IgD-negative memory B cell (primary cell): ENCODE measurements at regions not wholly inside any gene's neighbourhood (a gene's known extent, or its start where the extent isn't known, plus 50 kb on each side); places are given as distances from the start of the nearest gene placed in this dataset.

Source experiments
- H3K27ac Mint-ChIP-seq, 3 donors: one replicate each; pipeline ENCODE4 v1.8.0; 2020 to 2022; ENCODE audit warnings: mild to moderate bottlenecking in 3 of 3, mixed read lengths in 3 of 3, moderate library complexity in 1 of 3
- H3K27me3 Mint-ChIP-seq: one replicate; pipeline ENCODE4 v1.8.0; 2021; ENCODE audit warnings: mixed read lengths
- H3K36me3 Mint-ChIP-seq: one replicate; pipeline ENCODE4 v1.8.0; 2020; ENCODE audit warnings: mild to moderate bottlenecking, mixed read lengths
- H3K4me1 Mint-ChIP-seq, 3 donors: one replicate each; pipeline ENCODE4 v1.8.0; 2020 to 2022; ENCODE audit warnings: mixed read lengths in 3 of 3, mild to moderate bottlenecking in 1 of 3
- H3K4me3 Mint-ChIP-seq, 4 donors: one replicate each; pipeline ENCODE4 v1.8.0; 2020 to 2022; ENCODE audit warnings: mild to moderate bottlenecking in 4 of 4, mixed read lengths in 4 of 4, moderate library complexity in 3 of 4
- H3K9me3 Mint-ChIP-seq, 3 donors: one replicate each; pipeline ENCODE4 v1.8.0; 2020 to 2021; ENCODE audit warnings: mixed read lengths in 3 of 3, mild to moderate bottlenecking in 1 of 3

DNA sequence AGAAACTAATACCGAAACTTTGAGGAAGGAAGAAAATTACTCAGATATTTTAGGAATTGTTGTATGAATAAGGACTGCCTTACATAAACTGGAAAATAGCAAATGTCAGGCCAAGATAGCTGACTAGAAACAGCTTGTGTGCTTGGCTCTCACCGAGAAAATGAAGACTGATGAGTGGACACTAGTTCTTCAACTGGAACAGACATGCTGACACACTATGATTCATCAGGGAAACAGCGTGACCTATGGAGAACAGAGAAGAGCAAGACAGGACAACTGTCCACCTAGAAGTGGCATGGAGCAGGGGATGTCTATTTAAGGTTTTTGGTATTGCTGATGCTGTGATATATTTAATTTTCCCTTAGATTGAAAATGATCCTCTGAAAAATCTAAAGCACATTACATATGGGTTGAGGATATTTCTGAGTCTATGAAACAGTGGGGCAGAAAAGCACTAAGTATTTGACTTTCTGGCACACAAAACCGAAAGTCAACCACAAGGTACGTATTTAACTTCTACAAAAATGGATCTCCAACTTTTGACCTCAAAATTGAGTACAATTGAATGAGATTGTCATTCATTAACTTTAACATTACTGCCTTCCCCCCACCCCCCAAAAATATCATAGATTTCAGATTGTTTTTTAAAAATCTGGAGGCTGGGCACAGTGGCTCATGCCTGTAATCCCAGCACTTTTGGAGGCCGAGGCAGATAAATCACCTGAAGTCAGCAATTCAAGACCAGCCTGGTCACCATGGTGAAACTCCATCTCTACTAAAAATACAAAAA lies 863.2 kb downstream of the LRFN5 start:
- no peak overlapping the region for H3K27ac Mint-ChIP-seq
- peaks cover 0 to 3% (median 0%) of the 10 kb centered on the region in 3 donors for H3K4me1 Mint-ChIP-seq
- no peaks in the 10 kb centered on the region for H3K9me3 Mint-ChIP-seq
- no peaks in the 10 kb centered on the region for H3K36me3 Mint-ChIP-seq
- no peak overlapping the region for H3K4me3 Mint-ChIP-seq
- no peaks in the 10 kb centered on the region for H3K27me3 Mint-ChIP-seq

GRCh38 chr14:42460673-42461072 lies 854.0 kb downstream of the LRFN5 start:
- peaks cover 0 to 4% (median 0%) of the 10 kb centered on the region in 3 donors for H3K9me3 Mint-ChIP-seq
- no peaks in the 10 kb centered on the region for H3K36me3 Mint-ChIP-seq
- H3K27ac Mint-ChIP-seq = no peak overlapping the region
- H3K27me3 Mint-ChIP-seq = no peaks in the 10 kb centered on the region
- H3K4me1 Mint-ChIP-seq = no peaks in the 10 kb centered on the region
- H3K4me3 Mint-ChIP-seq = no peak overlapping the region

DNA sequence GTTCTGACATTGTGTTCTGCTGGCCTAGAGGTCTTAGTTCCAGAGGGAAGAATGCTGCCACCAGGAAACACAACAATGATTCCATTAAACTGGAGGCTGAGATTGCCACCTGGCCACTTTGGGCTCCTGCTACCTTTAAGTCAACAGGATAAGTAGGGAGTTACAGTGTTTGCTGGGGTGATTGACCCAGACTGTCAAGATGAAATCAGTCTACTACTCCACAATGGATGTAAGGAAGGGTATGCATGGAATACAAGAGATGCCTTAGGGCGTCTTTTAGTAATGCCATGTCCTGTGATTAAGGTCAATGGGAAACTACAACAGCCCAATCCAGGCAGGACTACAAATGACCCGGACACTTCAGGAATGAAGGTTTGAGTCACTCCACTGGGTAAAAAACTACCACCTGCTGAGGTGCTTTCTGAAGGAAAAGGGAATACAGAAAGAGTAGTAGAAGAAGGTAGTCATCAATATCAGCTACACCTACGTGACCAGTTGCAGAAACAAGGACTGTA lies 852.6 kb downstream of the LRFN5 start:
- Mint-ChIP-seq H3K9me3 (peaks cover 0 to 4% (median 0%) of the 10 kb centered on the region in 3 donors), H3K27ac (no peak overlapping the region), H3K27me3 (no peaks in the 10 kb centered on the region), H3K4me3 (no peak overlapping the region), H3K4me1 (no peaks in the 10 kb centered on the region), H3K36me3 (no peaks in the 10 kb centered on the region)

GRCh38 chr14:42441615-42442014 lies 834.9 kb downstream of the LRFN5 start:
- no peaks in the 10 kb centered on the region for H3K27me3 Mint-ChIP-seq
- peaks cover 3% of the 10 kb centered on the region for H3K36me3 Mint-ChIP-seq
- peaks cover 0 to 8% (median 8%) of the 10 kb centered on the region in 3 donors for H3K4me1 Mint-ChIP-seq
- no peak overlapping the region for H3K27ac Mint-ChIP-seq
- no peak overlapping the region for H3K4me3 Mint-ChIP-seq
- no peaks in the 10 kb centered on the region for H3K9me3 Mint-ChIP-seq

DNA sequence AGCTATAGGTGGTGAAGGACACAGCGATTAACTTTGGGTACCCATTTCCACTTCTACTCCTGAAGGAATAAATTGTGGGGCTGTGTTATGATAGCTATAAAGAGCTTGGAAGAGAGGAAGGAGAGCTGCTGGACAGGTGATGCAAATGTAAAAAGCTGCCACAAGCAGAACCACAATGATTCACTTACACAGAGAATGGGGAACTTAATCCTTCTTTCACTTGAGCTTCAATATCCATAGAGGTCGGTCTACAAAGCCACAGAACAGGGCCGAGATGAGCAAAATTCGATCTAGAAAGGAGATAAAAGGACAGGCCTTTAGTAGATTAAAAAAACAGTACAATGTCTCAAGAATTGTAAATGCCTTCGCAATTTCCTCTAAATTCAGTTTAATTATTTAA lies 831.1 kb downstream of the LRFN5 start:
- peaks cover 3% of the 10 kb centered on the region for H3K36me3 Mint-ChIP-seq
- peaks cover 0 to 8% (median 8%) of the 10 kb centered on the region in 3 donors for H3K4me1 Mint-ChIP-seq
- no peaks in the 10 kb centered on the region for H3K27me3 Mint-ChIP-seq
- H3K4me3 Mint-ChIP-seq = no peak overlapping the region
- no peak overlapping the region for H3K27ac Mint-ChIP-seq
- no peaks in the 10 kb centered on the region for H3K9me3 Mint-ChIP-seq

GRCh38 chr14:42429401-42429800 lies 822.7 kb downstream of the LRFN5 start:
- H3K9me3 Mint-ChIP-seq = peaks cover 0 to 6% (median 3%) of the 10 kb centered on the region in 3 donors
- peak overlapping the region in 1 of 4 donors; percentile 77 for H3K4me3 Mint-ChIP-seq
- peaks cover 10 to 21% (median 13%) of the 10 kb centered on the region in 3 donors for H3K4me1 Mint-ChIP-seq
- H3K36me3 Mint-ChIP-seq = no peaks in the 10 kb centered on the region
- no peaks in the 10 kb centered on the region for H3K27me3 Mint-ChIP-seq
- peak overlapping the region; percentile 7 to 76 (median 45) for H3K27ac Mint-ChIP-seq

GRCh38 chr14:42428996-42429395 lies 822.3 kb downstream of the LRFN5 start:
- Mint-ChIP-seq H3K9me3 (peaks cover 0 to 6% (median 3%) of the 10 kb centered on the region in 3 donors), H3K4me1 (peaks cover 10 to 21% (median 13%) of the 10 kb centered on the region in 3 donors), H3K4me3 (peak overlapping the region in 1 of 4 donors; percentile 77), H3K27me3 (no peaks in the 10 kb centered on the region), H3K36me3 (no peaks in the 10 kb centered on the region), H3K27ac (peak overlapping the region; percentile 7 to 76 (median 45))

DNA sequence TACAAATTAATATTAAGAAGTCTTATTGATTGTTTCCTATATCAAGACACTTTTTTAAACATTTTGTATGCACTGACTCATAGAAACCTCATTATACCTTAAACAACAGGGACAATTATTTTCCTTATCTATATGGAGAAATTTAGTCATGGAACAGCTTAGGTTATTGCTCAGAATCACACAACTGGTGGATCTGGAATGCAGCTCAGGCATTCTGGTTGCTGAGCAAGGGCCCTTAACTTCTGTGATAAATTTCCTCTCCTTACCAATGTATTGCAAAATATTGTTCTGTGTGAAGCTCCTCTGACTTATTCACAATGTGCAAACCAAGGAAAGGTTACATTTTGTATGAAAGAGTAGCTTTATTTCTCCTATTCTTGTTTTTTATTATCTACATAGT lies 817.8 kb downstream of the LRFN5 start:
- Mint-ChIP-seq H3K4me1 (peaks cover 10 to 20% (median 11%) of the 10 kb centered on the region in 3 donors), H3K27me3 (no peaks in the 10 kb centered on the region), H3K9me3 (peaks cover 0 to 2% (median 0%) of the 10 kb centered on the region in 3 donors), H3K36me3 (no peaks in the 10 kb centered on the region), H3K4me3 (no peak overlapping the region), H3K27ac (no peak overlapping the region)

GRCh38 chr14:42421377-42422078 lies 814.9 kb downstream of the LRFN5 start:
- H3K4me1 Mint-ChIP-seq = peaks cover 2 to 8% (median 5%) of the 10 kb centered on the region in 3 donors
- H3K4me3 Mint-ChIP-seq = no peak overlapping the region
- H3K36me3 Mint-ChIP-seq = no peaks in the 10 kb centered on the region
- no peak overlapping the region for H3K27ac Mint-ChIP-seq
- H3K27me3 Mint-ChIP-seq = no peaks in the 10 kb centered on the region
- H3K9me3 Mint-ChIP-seq = peaks cover 0 to 2% (median 0%) of the 10 kb centered on the region in 3 donors

GRCh38 chr14:42420071-42420470 lies 813.4 kb downstream of the LRFN5 start:
- Mint-ChIP-seq H3K4me1 (peaks cover 0 to 5% (median 5%) of the 10 kb centered on the region in 3 donors), H3K4me3 (no peak overlapping the region), H3K27me3 (no peaks in the 10 kb centered on the region), H3K9me3 (peaks cover 0 to 2% (median 0%) of the 10 kb centered on the region in 3 donors), H3K36me3 (no peaks in the 10 kb centered on the region), H3K27ac (no peak overlapping the region)

DNA sequence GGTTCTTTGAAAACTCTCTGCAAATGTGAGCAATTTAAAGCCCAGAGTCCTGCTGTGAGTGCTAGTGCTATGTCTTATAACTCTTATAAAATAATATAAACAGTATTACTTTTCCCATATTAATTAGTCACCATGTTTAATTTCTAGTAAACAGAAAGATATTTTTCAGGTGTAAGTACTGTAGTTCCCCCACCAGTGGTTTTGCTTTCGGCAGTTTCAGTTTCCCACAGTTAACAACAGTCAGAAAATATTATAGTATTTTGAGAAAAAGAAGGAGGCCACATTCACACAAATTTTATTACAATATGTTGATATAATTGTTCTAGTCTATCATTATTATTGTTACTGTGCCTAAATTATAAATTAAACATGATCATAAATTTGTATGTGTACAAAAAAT lies 800.5 kb downstream of the LRFN5 start:
- H3K27ac Mint-ChIP-seq = no peak overlapping the region
- H3K27me3 Mint-ChIP-seq = no peaks in the 10 kb centered on the region
- peaks cover 3% of the 10 kb centered on the region for H3K36me3 Mint-ChIP-seq
- H3K4me3 Mint-ChIP-seq = no peak overlapping the region
- H3K9me3 Mint-ChIP-seq = peaks cover 0 to 1% (median 0%) of the 10 kb centered on the region in 3 donors
- peaks cover 5 to 10% (median 5%) of the 10 kb centered on the region in 3 donors for H3K4me1 Mint-ChIP-seq

- Mint-ChIP-seq H3K36me3 (no peaks in the 10 kb centered on the region), H3K4me1 (peaks cover 5 to 9% (median 6%) of the 10 kb centered on the region in 3 donors), H3K4me3 (peak overlapping the region in 1 of 4 donors; percentile 41), H3K27ac (peak overlapping the region in 1 of 3 donors; percentile 45), H3K9me3 (no peaks in the 10 kb centered on the region), H3K27me3 (no peaks in the 10 kb centered on the region)
Measured at GRCh38 chr14:42391146-42391834, 784.6 kb downstream of the LRFN5 start.

DNA sequence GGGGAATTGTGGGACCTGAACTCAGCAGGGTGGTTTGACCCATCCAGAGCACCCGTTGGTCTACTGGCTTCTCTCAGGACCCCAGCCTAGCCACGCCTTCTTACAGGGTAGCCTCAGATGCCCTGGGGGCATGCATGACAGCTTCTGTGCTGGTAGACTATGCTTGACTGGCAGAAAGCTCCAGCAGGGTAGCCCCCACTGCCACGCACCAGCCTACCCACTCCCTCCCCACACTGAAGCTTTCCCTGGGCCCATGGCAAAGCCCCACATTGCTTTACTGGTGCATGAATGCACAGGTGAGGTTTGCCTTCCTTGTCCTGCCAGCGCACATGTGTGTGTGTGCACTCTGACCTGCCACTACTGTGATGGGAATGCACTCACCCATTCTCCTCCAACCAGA lies 772.2 kb downstream of the LRFN5 start:
- H3K4me3 Mint-ChIP-seq = no peak overlapping the region
- no peaks in the 10 kb centered on the region for H3K27me3 Mint-ChIP-seq
- H3K36me3 Mint-ChIP-seq = no peaks in the 10 kb centered on the region
- peaks cover 0 to under 1% (median 0%) of the 10 kb centered on the region in 3 donors for H3K4me1 Mint-ChIP-seq
- H3K27ac Mint-ChIP-seq = no peak overlapping the region
- H3K9me3 Mint-ChIP-seq = no peaks in the 10 kb centered on the region

GRCh38 chr14:42378274-42378673 lies 771.6 kb downstream of the LRFN5 start:
- Mint-ChIP-seq H3K27ac (no peak overlapping the region), H3K27me3 (no peaks in the 10 kb centered on the region), H3K36me3 (no peaks in the 10 kb centered on the region), H3K4me1 (peaks cover 0 to 3% (median 0%) of the 10 kb centered on the region in 3 donors), H3K4me3 (no peak overlapping the region), H3K9me3 (no peaks in the 10 kb centered on the region)

DNA sequence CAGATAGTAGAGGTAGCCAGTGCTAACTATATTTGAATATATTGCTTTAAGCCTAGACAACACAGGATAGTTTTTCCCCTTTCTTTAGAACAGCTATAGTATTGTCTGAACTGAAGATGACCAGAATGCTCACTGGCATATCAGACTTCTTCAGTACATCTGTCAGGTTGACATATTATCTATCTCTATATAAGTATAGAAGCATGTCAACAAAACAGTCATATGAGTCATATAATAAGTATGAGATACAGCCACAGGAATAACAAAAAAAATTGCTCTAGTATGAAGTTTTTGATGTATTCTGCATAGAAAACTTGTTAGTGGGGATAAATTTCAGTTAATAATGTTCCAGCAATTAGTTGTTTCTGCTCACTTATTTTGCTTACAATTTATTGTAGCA lies 767.7 kb downstream of the LRFN5 start:
- Mint-ChIP-seq H3K36me3 (no peaks in the 10 kb centered on the region), H3K9me3 (no peaks in the 10 kb centered on the region)

More for the DNA sequence above, 767.7 kb downstream of the LRFN5 start:
- Mint-ChIP-seq H3K27me3 (no peaks in the 10 kb centered on the region), H3K27ac (no peak overlapping the region), H3K4me1 (peaks cover 0 to 5% (median 0%) of the 10 kb centered on the region in 3 donors), H3K4me3 (no peak overlapping the region)
